ENCODE measurements at regions not wholly inside any gene's neighbourhood (a gene's known extent, or its start where the extent isn't known, plus 50 kb on each side); places are given as distances from the start of the nearest gene placed in this dataset.

GRCh38 chr9:27880635-27881034 is 307.4 kb upstream of the C9orf72 start:
- H3K27ac ChIP-seq (replicated peaks in 1 of 4), result no peak overlapping the region
- H3K36me3 ChIP-seq, result no peaks in the 10 kb centered on the region
- no peaks in the 10 kb centered on the region for H3K27me3 ChIP-seq
- 76% methylated on average over 3 of the region's 3 CpGs for WGBS
- no peaks in the 10 kb centered on the region for H3K4me1 ChIP-seq
- intact Hi-C loops (cut with DNase I), result no loop called here
- H3K9me3 ChIP-seq, result peaks cover 0 to 5% (median 0%) of the 10 kb centered on the region in 4 donors
- no peak for DNase-seq (ENCODE audit: extremely low spot score)
- no peak overlapping the region for H3K4me3 ChIP-seq
- TF ChIP-seq CTCF (IDR thresholded peaks at IDR 0.05) (no peak), POLR2A (IDR thresholded peaks at IDR 0.05; ENCODE audit: low read depth) (no peak), EP300 (IDR thresholded peaks at IDR 0.05) (no peak), POLR2AphosphoS5 (IDR thresholded peaks at IDR 0.05) (no peak)

- H3K9me3 ChIP-seq, result peaks cover 0 to 5% (median 0%) of the 10 kb centered on the region in 4 donors
- no peak overlapping the region for H3K27ac ChIP-seq (replicated peaks in 1 of 4)
- no peaks in the 10 kb centered on the region for H3K36me3 ChIP-seq
- TF ChIP-seq POLR2AphosphoS5 (IDR thresholded peaks at IDR 0.05), result no peak
- peak in 1 of 3 experiments; percentile 40 for TF ChIP-seq CTCF (IDR thresholded peaks at IDR 0.05)
- H3K4me1 ChIP-seq, result no peaks in the 10 kb centered on the region
- no peak overlapping the region for H3K4me3 ChIP-seq
- H3K27me3 ChIP-seq, result no peaks in the 10 kb centered on the region
- 100% methylated on average over 2 of the region's 2 CpGs for WGBS
- no peak for DNase-seq (ENCODE audit: extremely low spot score)
- intact Hi-C loops (cut with DNase I), result no loop called here
Observed at GRCh38 chr9:27888661-27889295, 315.5 kb upstream of the C9orf72 start.

GRCh38 chr9:27924502-27924901 is 351.2 kb upstream of the C9orf72 start:
- no peak for DNase-seq (ENCODE audit: extremely low spot score)
- Histone ChIP-seq H3K27ac (replicated peaks in 1 of 4) (no peak overlapping the region), H3K27me3 (no peaks in the 10 kb centered on the region), H3K9me3 (no peaks in the 10 kb centered on the region), H3K4me3 (no peak overlapping the region), H3K4me1 (no peaks in the 10 kb centered on the region), H3K36me3 (no peaks in the 10 kb centered on the region)
- intact Hi-C loops (cut with DNase I), result no loop called here
- TF ChIP-seq POLR2AphosphoS5 (IDR thresholded peaks at IDR 0.05), result no peak
- no peak for TF ChIP-seq CTCF (IDR thresholded peaks at IDR 0.05)
- TF ChIP-seq POLR2A (IDR thresholded peaks at IDR 0.05; ENCODE audit: low read depth), result no peak
- no peak for TF ChIP-seq EP300 (IDR thresholded peaks at IDR 0.05)
- 63% methylated on average over 1 of the region's 1 CpG for WGBS

GRCh38 chr9:27925815-27926214 is 352.5 kb upstream of the C9orf72 start:
- TF ChIP-seq POLR2A (IDR thresholded peaks at IDR 0.05; ENCODE audit: low read depth) (no peak), EP300 (IDR thresholded peaks at IDR 0.05) (no peak), POLR2AphosphoS5 (IDR thresholded peaks at IDR 0.05) (no peak), CTCF (IDR thresholded peaks at IDR 0.05) (no peak)
- WGBS, result 73% methylated on average over 4 of the region's 4 CpGs
- intact Hi-C loops (cut with DNase I), result no loop called here

GRCh38 chr9:27929841-27930240 is 356.6 kb upstream of the C9orf72 start:
- Histone ChIP-seq H3K4me1 (no peaks in the 10 kb centered on the region), H3K4me3 (no peak overlapping the region), H3K27me3 (no peaks in the 10 kb centered on the region), H3K9me3 (no peaks in the 10 kb centered on the region), H3K27ac (replicated peaks in 1 of 4) (no peak overlapping the region), H3K36me3 (no peaks in the 10 kb centered on the region)
- no peak for TF ChIP-seq POLR2AphosphoS5 (IDR thresholded peaks at IDR 0.05)
- no peak for TF ChIP-seq CTCF (IDR thresholded peaks at IDR 0.05)
- no peak for TF ChIP-seq POLR2A (IDR thresholded peaks at IDR 0.05; ENCODE audit: low read depth)
- no peak for DNase-seq (ENCODE audit: extremely low spot score)
- 57% methylated on average over 2 of the region's 2 CpGs for WGBS
- intact Hi-C loops (cut with DNase I), result no loop called here

More at GRCh38 chr9:27925815-27926214, 352.5 kb upstream of the C9orf72 start:
- Histone ChIP-seq H3K9me3 (no peaks in the 10 kb centered on the region), H3K4me3 (no peak overlapping the region), H3K36me3 (no peaks in the 10 kb centered on the region), H3K27me3 (no peaks in the 10 kb centered on the region), H3K27ac (replicated peaks in 1 of 4) (no peak overlapping the region), H3K4me1 (no peaks in the 10 kb centered on the region)
- DNase-seq (ENCODE audit: extremely low spot score), result no peak

Data from esophagus muscularis mucosa (tissue), 4 donors.